ENCODE measurements at regions not wholly inside any gene's neighbourhood (a gene's known extent, or its start where the extent isn't known, plus 50 kb on each side); places are given as distances from the start of the nearest gene placed in this dataset.

DNA sequence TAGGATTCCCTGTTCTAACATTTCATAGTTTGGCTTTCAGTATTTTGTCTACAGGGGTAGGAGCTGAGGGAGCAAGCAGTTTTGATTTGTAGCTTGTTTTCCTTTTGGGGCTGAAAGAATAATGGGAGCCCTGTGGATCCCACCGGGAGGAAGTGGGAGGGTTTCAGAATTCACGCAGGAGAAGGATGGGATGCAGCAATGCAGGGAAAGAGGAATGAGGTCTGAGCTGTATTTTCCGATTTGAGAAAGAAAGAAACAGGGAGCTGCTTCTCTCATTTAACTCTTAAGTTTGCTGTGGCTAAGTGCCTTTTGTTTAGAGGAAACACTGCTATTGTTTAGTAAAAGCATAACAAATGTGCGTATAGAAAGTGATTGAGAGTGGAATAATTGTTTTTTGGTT lies 141.0 kb downstream of the ADCYAP1 start:
- Histone ChIP-seq H3K36me3 (replicated peaks; ENCODE audit: low read depth, low read length) (no peaks in the 10 kb centered on the region), H3K27me3 (ENCODE audit: low read depth, low read length) (no peaks in the 10 kb centered on the region), H3K4me1 (ENCODE audit: low read length) (no peaks in the 10 kb centered on the region), H3K9ac (ENCODE audit: low read length) (no peak overlapping the region), H3K4me3 (ENCODE audit: low read length) (no peak overlapping the region), H2AFZ (ENCODE audit: low read depth, low read length) (no peak overlapping the region), H3K4me2 (ENCODE audit: low read length) (no peak overlapping the region), H3K79me2 (ENCODE audit: low read length) (no peaks in the 10 kb centered on the region), H3K9me3 (ENCODE audit: insufficient read depth, low read length) (no peaks in the 10 kb centered on the region), H3K27ac (ENCODE audit: low read length) (no peak overlapping the region), H4K20me1 (ENCODE audit: insufficient read depth, low read length) (no peaks in the 10 kb centered on the region)
- no peak for TF ChIP-seq CTCF (IDR thresholded peaks at IDR 0.05; ENCODE audit: low read depth, low read length)
- no peak for TF ChIP-seq EZH2phosphoT487 (IDR thresholded peaks at IDR 0.05; ENCODE audit: low read depth)

- H3K9me3 ChIP-seq (ENCODE audit: insufficient read depth, low read length) = no peaks in the 10 kb centered on the region
- H3K79me2 ChIP-seq (ENCODE audit: low read length) = no peaks in the 10 kb centered on the region
- no peak overlapping the region for H3K4me2 ChIP-seq (ENCODE audit: low read length)
- H2AFZ ChIP-seq (ENCODE audit: low read depth, low read length) = no peak overlapping the region
- TF ChIP-seq EZH2phosphoT487 (IDR thresholded peaks at IDR 0.05; ENCODE audit: low read depth) (no peak), CTCF (IDR thresholded peaks at IDR 0.05; ENCODE audit: low read depth, low read length) (no peak)
- H3K27me3 ChIP-seq (ENCODE audit: low read depth, low read length) = no peaks in the 10 kb centered on the region
- no peaks in the 10 kb centered on the region for H3K36me3 ChIP-seq (replicated peaks; ENCODE audit: low read depth, low read length)
- no peak overlapping the region for H3K4me3 ChIP-seq (ENCODE audit: low read length)
- H3K27ac ChIP-seq (ENCODE audit: low read length) = no peak overlapping the region
- no peaks in the 10 kb centered on the region for H4K20me1 ChIP-seq (ENCODE audit: insufficient read depth, low read length)
- H3K4me1 ChIP-seq (ENCODE audit: low read length) = no peaks in the 10 kb centered on the region
- H3K9ac ChIP-seq (ENCODE audit: low read length) = no peak overlapping the region
Measured at GRCh38 chr18:1047406-1047805, 142.7 kb downstream of the ADCYAP1 start.

- Histone ChIP-seq H4K20me1 (ENCODE audit: insufficient read depth, low read length) (no peaks in the 10 kb centered on the region), H3K9ac (ENCODE audit: low read length) (no peak overlapping the region), H2AFZ (ENCODE audit: low read depth, low read length) (no peak overlapping the region), H3K9me3 (ENCODE audit: insufficient read depth, low read length) (no peaks in the 10 kb centered on the region), H3K4me3 (ENCODE audit: low read length) (no peak overlapping the region), H3K27me3 (ENCODE audit: low read depth, low read length) (no peaks in the 10 kb centered on the region), H3K27ac (ENCODE audit: low read length) (no peak overlapping the region), H3K4me1 (ENCODE audit: low read length) (no peaks in the 10 kb centered on the region), H3K79me2 (ENCODE audit: low read length) (no peaks in the 10 kb centered on the region), H3K36me3 (replicated peaks; ENCODE audit: low read depth, low read length) (no peaks in the 10 kb centered on the region), H3K4me2 (ENCODE audit: low read length) (no peak overlapping the region)
- TF ChIP-seq EZH2phosphoT487 (IDR thresholded peaks at IDR 0.05; ENCODE audit: low read depth) (no peak), CTCF (IDR thresholded peaks at IDR 0.05; ENCODE audit: low read depth, low read length) (no peak)
Measured at GRCh38 chr18:1048032-1048431, 143.4 kb downstream of the ADCYAP1 start.

DNA sequence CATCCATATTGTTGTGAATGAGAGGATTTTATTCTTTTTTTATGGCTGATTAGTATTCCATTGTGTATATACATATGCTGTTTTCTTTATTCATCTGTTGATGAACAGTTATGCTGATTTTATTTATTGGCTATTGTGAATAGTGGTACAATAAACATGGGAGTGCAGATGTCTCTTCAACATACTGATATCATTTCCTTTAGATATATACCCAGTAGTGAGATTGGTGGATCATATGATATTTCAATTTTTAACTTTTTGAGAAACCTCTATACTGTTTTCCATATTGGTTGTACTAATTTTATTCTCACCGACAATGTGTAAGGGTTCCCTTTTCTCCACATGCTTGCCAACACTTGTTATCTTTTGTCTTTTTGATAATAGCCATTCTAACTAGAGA lies 144.5 kb downstream of the ADCYAP1 start:
- Histone ChIP-seq H3K36me3 (replicated peaks; ENCODE audit: low read depth, low read length) (no peaks in the 10 kb centered on the region), H3K4me1 (ENCODE audit: low read length) (no peaks in the 10 kb centered on the region), H3K4me2 (ENCODE audit: low read length) (no peak overlapping the region), H3K27ac (ENCODE audit: low read length) (no peak overlapping the region), H4K20me1 (ENCODE audit: insufficient read depth, low read length) (no peaks in the 10 kb centered on the region), H2AFZ (ENCODE audit: low read depth, low read length) (no peak overlapping the region), H3K27me3 (ENCODE audit: low read depth, low read length) (no peaks in the 10 kb centered on the region), H3K9me3 (ENCODE audit: insufficient read depth, low read length) (no peaks in the 10 kb centered on the region), H3K9ac (ENCODE audit: low read length) (no peak overlapping the region), H3K4me3 (ENCODE audit: low read length) (no peak overlapping the region), H3K79me2 (ENCODE audit: low read length) (no peaks in the 10 kb centered on the region)
- TF ChIP-seq EZH2phosphoT487 (IDR thresholded peaks at IDR 0.05; ENCODE audit: low read depth) (no peak), CTCF (IDR thresholded peaks at IDR 0.05; ENCODE audit: low read depth, low read length) (no peak)

Data from OCI-LY3 (cell line).